ENCODE measurements at regions not wholly inside any gene's neighbourhood (a gene's known extent, or its start where the extent isn't known, plus 50 kb on each side); places are given as distances from the start of the nearest gene placed in this dataset.
"Not testable (repeated sequence)": the region's sequence is repeated elsewhere in the genome, so short reads cannot be mapped to it uniquely, and the experiment has no call there.

DNA sequence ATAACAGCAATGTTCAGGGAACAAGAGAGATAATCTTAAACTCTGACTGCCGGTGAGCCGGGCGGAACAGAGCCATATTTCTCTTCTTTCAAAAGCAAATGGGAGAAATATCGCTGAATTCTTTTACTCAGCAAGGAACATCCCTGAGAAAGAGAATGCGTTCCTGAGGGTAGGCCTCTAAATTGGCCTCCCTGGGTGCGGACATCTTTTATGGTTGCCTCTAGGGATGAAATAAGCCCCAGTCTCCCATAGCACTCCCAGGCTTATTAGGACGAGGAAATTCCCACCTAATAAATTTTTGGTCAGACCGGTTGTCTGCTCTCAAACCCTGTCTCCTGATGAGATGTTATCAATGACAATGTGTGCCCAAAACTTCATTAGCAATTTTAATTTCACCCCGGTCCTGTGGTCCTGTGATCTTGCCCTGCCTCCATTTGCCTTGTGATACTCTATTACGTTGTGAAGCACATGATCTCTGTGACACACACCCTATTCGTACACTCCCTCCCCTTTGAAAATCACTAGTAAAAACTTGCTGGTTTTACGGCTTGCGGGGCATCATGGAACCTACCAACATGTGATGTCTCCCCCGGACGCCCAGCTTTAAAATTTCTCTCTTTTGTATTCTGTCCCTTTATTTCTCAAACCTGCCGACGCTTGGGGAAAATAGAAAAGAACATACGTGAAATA is 249.4 kb downstream of the RPL10L start:
- not testable (repeated sequence) for H3K27me3 ChIP-seq (ENCODE audit: control insufficient read depth in 2 of 2, insufficient read depth in 1 of 2, low read length in 1 of 2); H3K9me3 ChIP-seq (ENCODE audit: control insufficient read depth in 2 of 2, insufficient read depth in 1 of 2, low read length in 1 of 2); H3K4me3 ChIP-seq (ENCODE audit: low read length in 2 of 2); DNase-seq (ENCODE audit: low read depth in 6 of 9, low spot score in 9 of 9); H3K4me1 ChIP-seq (ENCODE audit: control insufficient read depth in 2 of 2, insufficient read depth in 2 of 2, low read length in 2 of 2); H3K36me3 ChIP-seq (ENCODE audit: control insufficient read depth in 2 of 2, insufficient read depth in 2 of 2, low read length in 1 of 2); H3K27ac ChIP-seq (ENCODE audit: low read depth in 1 of 2, low read length in 1 of 2)
- WGBS, result 97% methylated on average over 18 of the region's 18 CpGs

DNA sequence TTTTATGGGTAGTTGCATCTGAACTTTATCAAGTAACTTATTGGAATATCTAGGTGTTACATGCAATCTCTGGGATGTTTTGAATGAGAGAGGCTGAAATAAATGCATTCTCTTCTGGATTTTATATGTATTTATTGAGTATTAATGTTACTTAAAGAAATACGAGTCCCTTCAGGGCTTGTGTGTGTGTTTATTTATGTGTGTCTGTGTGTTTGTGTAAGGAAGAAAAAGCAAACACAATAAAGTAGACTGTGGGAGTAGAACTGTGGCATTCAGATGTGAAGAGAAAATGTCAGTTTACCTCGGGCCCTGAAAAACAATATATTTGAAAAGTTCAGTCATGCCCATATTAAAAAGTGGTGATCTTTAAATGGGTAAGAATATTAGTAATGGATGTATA is 250.5 kb downstream of the RPL10L start:
- no peak overlapping the region for H3K27ac ChIP-seq (ENCODE audit: low read depth in 1 of 2, low read length in 1 of 2)
- H3K4me1 ChIP-seq (ENCODE audit: control insufficient read depth in 2 of 2, insufficient read depth in 2 of 2, low read length in 2 of 2), result no peaks in the 10 kb centered on the region
- H3K4me3 ChIP-seq (ENCODE audit: low read length in 2 of 2), result no peak overlapping the region
- no peaks in the 10 kb centered on the region for H3K9me3 ChIP-seq (ENCODE audit: control insufficient read depth in 2 of 2, insufficient read depth in 1 of 2, low read length in 1 of 2)
- no peaks in the 10 kb centered on the region for H3K36me3 ChIP-seq (ENCODE audit: control insufficient read depth in 2 of 2, insufficient read depth in 2 of 2, low read length in 1 of 2)
- WGBS, result 89% methylated on average over 2 of the region's 2 CpGs
- no peak for DNase-seq (ENCODE audit: low read depth in 6 of 9, low spot score in 9 of 9)
- no peaks in the 10 kb centered on the region for H3K27me3 ChIP-seq (ENCODE audit: control insufficient read depth in 2 of 2, insufficient read depth in 1 of 2, low read length in 1 of 2)

DNA sequence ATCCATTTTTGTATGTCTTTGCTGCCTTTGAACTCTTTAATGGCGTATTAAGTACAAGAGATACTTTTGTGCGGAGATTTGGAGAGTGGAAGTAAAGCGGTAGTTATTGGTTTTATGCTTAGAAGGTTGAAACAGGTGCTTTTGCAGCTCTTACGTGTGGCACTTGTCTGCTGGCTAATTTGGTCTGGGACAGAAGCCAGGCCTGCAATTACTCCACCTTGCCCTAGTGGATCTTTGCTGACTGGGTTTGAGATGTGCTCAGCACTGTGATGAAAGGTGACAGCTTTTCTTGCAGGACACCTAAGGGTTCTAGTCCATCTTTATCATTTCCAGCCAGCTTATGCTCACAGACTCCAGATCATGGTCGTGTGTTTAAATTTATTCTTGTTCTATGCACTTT is 252.5 kb downstream of the RPL10L start:
- H3K36me3 ChIP-seq (ENCODE audit: control insufficient read depth in 2 of 2, insufficient read depth in 2 of 2, low read length in 1 of 2), result no peaks in the 10 kb centered on the region
- no peaks in the 10 kb centered on the region for H3K9me3 ChIP-seq (ENCODE audit: control insufficient read depth in 2 of 2, insufficient read depth in 1 of 2, low read length in 1 of 2)
- H3K4me1 ChIP-seq (ENCODE audit: control insufficient read depth in 2 of 2, insufficient read depth in 2 of 2, low read length in 2 of 2), result no peaks in the 10 kb centered on the region
- DNase-seq (ENCODE audit: low read depth in 6 of 9, low spot score in 9 of 9), result no peak
- H3K27ac ChIP-seq (ENCODE audit: low read depth in 1 of 2, low read length in 1 of 2), result no peak overlapping the region
- H3K27me3 ChIP-seq (ENCODE audit: control insufficient read depth in 2 of 2, insufficient read depth in 1 of 2, low read length in 1 of 2), result no peaks in the 10 kb centered on the region
- H3K4me3 ChIP-seq (ENCODE audit: low read length in 2 of 2), result no peak overlapping the region
- 91% methylated on average over 5 of the region's 5 CpGs for WGBS

DNA sequence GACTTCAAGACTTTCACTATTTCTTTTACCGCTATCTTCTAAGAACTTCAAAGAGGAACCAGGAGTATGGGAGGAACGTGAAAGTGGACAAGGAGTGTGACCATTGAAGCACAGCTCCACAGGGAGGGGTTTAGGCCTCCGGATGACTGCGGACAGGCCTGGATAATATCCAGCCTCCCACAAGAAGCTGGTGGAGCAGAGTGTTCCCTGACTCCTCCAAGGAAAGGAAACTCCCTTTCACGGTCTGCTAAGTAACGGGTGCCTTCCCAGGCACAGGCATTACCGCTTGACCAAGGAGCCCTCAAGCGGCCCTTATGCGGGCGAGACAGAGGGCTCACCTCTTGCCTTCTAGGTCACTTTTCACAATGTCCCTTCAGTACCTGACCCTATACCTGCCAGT is 267.0 kb downstream of the RPL10L start:
- no peak for DNase-seq (ENCODE audit: low read depth in 6 of 9, low spot score in 9 of 9)
- WGBS, result 95% methylated on average over 10 of the region's 10 CpGs
- no peaks in the 10 kb centered on the region for H3K9me3 ChIP-seq (ENCODE audit: control insufficient read depth in 2 of 2, insufficient read depth in 1 of 2, low read length in 1 of 2)
- no peak overlapping the region for H3K27ac ChIP-seq (ENCODE audit: low read depth in 1 of 2, low read length in 1 of 2)
- no peaks in the 10 kb centered on the region for H3K36me3 ChIP-seq (ENCODE audit: control insufficient read depth in 2 of 2, insufficient read depth in 2 of 2, low read length in 1 of 2)
- no peaks in the 10 kb centered on the region for H3K4me1 ChIP-seq (ENCODE audit: control insufficient read depth in 2 of 2, insufficient read depth in 2 of 2, low read length in 2 of 2)
- H3K27me3 ChIP-seq (ENCODE audit: control insufficient read depth in 2 of 2, insufficient read depth in 1 of 2, low read length in 1 of 2), result no peaks in the 10 kb centered on the region
- no peak overlapping the region for H3K4me3 ChIP-seq (ENCODE audit: low read length in 2 of 2)

DNA sequence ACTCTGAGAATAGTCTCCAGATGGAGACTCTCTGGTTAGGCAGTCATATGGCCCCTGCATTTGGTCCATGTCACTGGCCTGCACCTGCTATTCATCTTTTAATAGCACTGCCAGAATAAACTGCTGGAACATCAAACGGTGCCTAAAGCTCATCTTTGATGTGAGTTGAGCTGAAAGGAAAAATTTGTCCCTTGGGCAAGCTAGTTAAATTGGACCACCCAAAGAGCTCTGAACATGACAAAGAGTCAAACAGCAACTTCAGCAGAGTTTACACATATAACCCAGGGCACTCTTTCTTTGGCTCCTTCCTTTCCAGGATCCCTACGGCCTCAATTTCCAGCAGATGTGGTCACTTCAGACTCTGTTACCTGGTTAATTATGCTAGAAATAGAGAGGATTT is 269.9 kb downstream of the RPL10L start:
- Histone ChIP-seq H3K4me1 (ENCODE audit: control insufficient read depth in 2 of 2, insufficient read depth in 2 of 2, low read length in 2 of 2) (no peaks in the 10 kb centered on the region), H3K9me3 (ENCODE audit: control insufficient read depth in 2 of 2, insufficient read depth in 1 of 2, low read length in 1 of 2) (no peaks in the 10 kb centered on the region), H3K4me3 (ENCODE audit: low read length in 2 of 2) (no peak overlapping the region), H3K36me3 (ENCODE audit: control insufficient read depth in 2 of 2, insufficient read depth in 2 of 2, low read length in 1 of 2) (no peaks in the 10 kb centered on the region), H3K27me3 (ENCODE audit: control insufficient read depth in 2 of 2, insufficient read depth in 1 of 2, low read length in 1 of 2) (no peaks in the 10 kb centered on the region), H3K27ac (ENCODE audit: low read depth in 1 of 2, low read length in 1 of 2) (no peak overlapping the region)
- no peak for DNase-seq (ENCODE audit: low read depth in 6 of 9, low spot score in 9 of 9)
- 88% methylated on average over 2 of the region's 2 CpGs for WGBS

DNA sequence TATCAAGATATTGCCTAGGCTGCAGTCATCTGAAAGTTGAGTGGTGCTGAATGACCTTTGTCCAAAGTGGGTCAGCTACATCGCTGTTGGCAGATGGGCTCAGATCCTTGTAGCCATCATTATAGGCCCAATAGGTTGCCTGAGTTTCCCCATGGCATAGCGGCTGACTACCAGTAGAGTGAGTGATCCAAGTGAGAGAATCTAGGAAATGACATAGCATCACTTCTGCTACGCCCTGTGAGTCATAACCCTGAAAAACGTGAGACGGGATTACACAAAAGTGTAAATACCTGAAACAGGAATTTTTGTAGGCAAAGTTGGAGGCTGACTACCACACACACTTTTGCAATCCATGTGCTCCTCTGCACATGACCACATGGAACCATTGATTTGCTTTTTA is 273.3 kb downstream of the RPL10L start:
- 95% methylated on average over 5 of the region's 5 CpGs for WGBS
- no peaks in the 10 kb centered on the region for H3K27me3 ChIP-seq (ENCODE audit: control insufficient read depth in 2 of 2, insufficient read depth in 1 of 2, low read length in 1 of 2)
- no peak overlapping the region for H3K4me3 ChIP-seq (ENCODE audit: low read length in 2 of 2)
- no peaks in the 10 kb centered on the region for H3K4me1 ChIP-seq (ENCODE audit: control insufficient read depth in 2 of 2, insufficient read depth in 2 of 2, low read length in 2 of 2)
- H3K27ac ChIP-seq (ENCODE audit: low read depth in 1 of 2, low read length in 1 of 2), result no peak overlapping the region
- no peaks in the 10 kb centered on the region for H3K36me3 ChIP-seq (ENCODE audit: control insufficient read depth in 2 of 2, insufficient read depth in 2 of 2, low read length in 1 of 2)
- no peaks in the 10 kb centered on the region for H3K9me3 ChIP-seq (ENCODE audit: control insufficient read depth in 2 of 2, insufficient read depth in 1 of 2, low read length in 1 of 2)
- DNase-seq (ENCODE audit: low read depth in 6 of 9, low spot score in 9 of 9), result no peak

DNA sequence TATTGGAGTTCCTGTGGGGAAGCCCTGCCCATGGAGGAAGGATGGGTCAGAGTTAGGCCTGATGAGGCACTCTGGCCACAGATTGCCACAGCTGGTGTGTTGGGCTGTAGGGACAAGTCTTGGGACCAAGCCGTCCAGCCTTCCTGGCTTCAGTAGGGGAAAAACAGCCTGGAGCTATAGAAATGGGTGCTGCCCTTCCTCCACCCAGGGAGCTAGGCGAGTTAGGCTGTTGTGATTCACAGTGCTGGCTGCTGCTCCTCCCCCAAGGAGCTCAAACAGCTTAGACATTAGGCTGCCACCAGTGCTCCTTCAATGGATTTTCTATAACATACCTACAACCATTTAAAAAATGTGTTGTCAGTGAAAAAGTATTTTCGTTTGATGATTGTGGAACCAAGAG is 274.3 kb downstream of the RPL10L start:
- Histone ChIP-seq H3K4me1 (ENCODE audit: control insufficient read depth in 2 of 2, insufficient read depth in 2 of 2, low read length in 2 of 2) (no peaks in the 10 kb centered on the region), H3K27ac (ENCODE audit: low read depth in 1 of 2, low read length in 1 of 2) (no peak overlapping the region), H3K4me3 (ENCODE audit: low read length in 2 of 2) (no peak overlapping the region), H3K36me3 (ENCODE audit: control insufficient read depth in 2 of 2, insufficient read depth in 2 of 2, low read length in 1 of 2) (no peaks in the 10 kb centered on the region), H3K27me3 (ENCODE audit: control insufficient read depth in 2 of 2, insufficient read depth in 1 of 2, low read length in 1 of 2) (no peaks in the 10 kb centered on the region), H3K9me3 (ENCODE audit: control insufficient read depth in 2 of 2, insufficient read depth in 1 of 2, low read length in 1 of 2) (no peaks in the 10 kb centered on the region)
- 85% methylated on average over 3 of the region's 3 CpGs for WGBS
- DNase-seq (ENCODE audit: low read depth in 6 of 9, low spot score in 9 of 9), result no peak

DNA sequence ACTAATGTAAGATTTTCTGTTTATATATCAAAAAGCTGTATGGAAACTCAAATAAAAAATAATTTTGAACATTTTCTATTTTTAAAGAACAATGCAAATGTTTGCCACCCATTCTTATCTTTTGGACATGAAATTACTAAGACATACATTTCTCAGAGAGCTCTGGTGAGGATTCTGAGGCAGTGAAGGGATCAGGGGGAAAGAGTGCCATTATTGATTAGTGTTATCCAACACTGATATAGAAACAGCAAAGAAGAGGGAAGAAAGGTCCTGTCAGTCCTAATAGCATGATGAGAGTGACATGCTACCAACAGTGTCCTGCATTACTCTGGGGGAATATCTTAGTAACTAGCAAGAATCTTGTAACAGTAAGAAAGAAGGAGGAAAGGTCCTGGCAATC is 282.2 kb downstream of the RPL10L start:
- H3K4me3 ChIP-seq (ENCODE audit: low read length in 2 of 2), result no peak overlapping the region
- DNase-seq (ENCODE audit: low read depth in 6 of 9, low spot score in 9 of 9), result no peak
- H3K4me1 ChIP-seq (ENCODE audit: control insufficient read depth in 2 of 2, insufficient read depth in 2 of 2, low read length in 2 of 2), result no peaks in the 10 kb centered on the region

DNA sequence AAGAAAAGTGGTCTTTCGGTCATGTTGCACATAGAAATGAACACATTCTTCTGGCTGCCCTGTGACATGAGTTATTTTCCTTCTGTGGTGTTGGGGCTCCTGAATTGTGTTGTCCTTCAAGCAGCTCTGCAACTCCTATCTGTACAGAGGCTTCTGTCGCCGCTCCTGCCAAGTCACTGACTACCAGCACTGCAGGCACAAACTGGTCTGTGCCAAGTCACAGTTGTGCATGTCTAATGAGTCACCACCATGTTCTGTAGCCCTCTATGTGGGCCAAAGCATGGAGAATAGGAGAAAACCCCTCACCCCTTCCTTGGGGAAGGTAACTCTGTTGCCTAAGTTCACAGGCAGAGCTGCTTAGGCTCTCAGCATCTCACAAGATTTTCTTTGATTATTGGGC is 283.3 kb downstream of the RPL10L start:
- no peak for DNase-seq (ENCODE audit: low read depth in 6 of 9, low spot score in 9 of 9)
- no peaks in the 10 kb centered on the region for H3K27me3 ChIP-seq (ENCODE audit: control insufficient read depth in 2 of 2, insufficient read depth in 1 of 2, low read length in 1 of 2)
- H3K4me3 ChIP-seq (ENCODE audit: low read length in 2 of 2), result no peak overlapping the region
- no peaks in the 10 kb centered on the region for H3K36me3 ChIP-seq (ENCODE audit: control insufficient read depth in 2 of 2, insufficient read depth in 2 of 2, low read length in 1 of 2)
- H3K9me3 ChIP-seq (ENCODE audit: control insufficient read depth in 2 of 2, insufficient read depth in 1 of 2, low read length in 1 of 2), result no peaks in the 10 kb centered on the region
- no peak overlapping the region for H3K27ac ChIP-seq (ENCODE audit: low read depth in 1 of 2, low read length in 1 of 2)
- no peaks in the 10 kb centered on the region for H3K4me1 ChIP-seq (ENCODE audit: control insufficient read depth in 2 of 2, insufficient read depth in 2 of 2, low read length in 2 of 2)
- WGBS, result 65% methylated on average over 3 of the region's 3 CpGs

More for the DNA sequence above, 282.2 kb downstream of the RPL10L start:
- H3K27me3 ChIP-seq (ENCODE audit: control insufficient read depth in 2 of 2, insufficient read depth in 1 of 2, low read length in 1 of 2), result no peaks in the 10 kb centered on the region
- no peaks in the 10 kb centered on the region for H3K9me3 ChIP-seq (ENCODE audit: control insufficient read depth in 2 of 2, insufficient read depth in 1 of 2, low read length in 1 of 2)
- H3K36me3 ChIP-seq (ENCODE audit: control insufficient read depth in 2 of 2, insufficient read depth in 2 of 2, low read length in 1 of 2), result no peaks in the 10 kb centered on the region
- H3K27ac ChIP-seq (ENCODE audit: low read depth in 1 of 2, low read length in 1 of 2), result no peak overlapping the region

DNA sequence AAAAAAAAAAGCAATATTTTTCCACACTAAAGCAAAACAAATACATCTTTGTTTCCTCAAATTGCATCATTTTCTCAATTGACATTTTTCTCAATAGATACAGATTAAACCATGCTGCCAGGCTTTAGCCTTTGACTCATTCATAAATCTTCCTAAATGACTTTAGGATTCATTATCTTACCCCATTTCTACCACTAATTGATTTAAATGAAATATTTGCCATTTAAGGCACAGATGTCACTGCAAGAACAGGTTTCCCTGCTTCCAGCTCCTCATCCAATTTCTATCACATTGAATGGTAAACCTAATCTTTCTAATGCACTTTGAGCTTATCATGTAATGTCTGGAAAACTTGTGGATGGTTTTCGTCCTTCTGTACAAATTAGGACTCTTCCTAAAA is 298.7 kb downstream of the RPL10L start:
- WGBS, result 80% methylated on average over 1 of the region's 1 CpG
- no peak for DNase-seq (ENCODE audit: low read depth in 6 of 9, low spot score in 9 of 9)

More for the DNA sequence above, 298.7 kb downstream of the RPL10L start:
- H3K4me3 ChIP-seq (ENCODE audit: low read length in 2 of 2), result no peak overlapping the region
- H3K27me3 ChIP-seq (ENCODE audit: control insufficient read depth in 2 of 2, insufficient read depth in 1 of 2, low read length in 1 of 2), result no peaks in the 10 kb centered on the region
- no peaks in the 10 kb centered on the region for H3K36me3 ChIP-seq (ENCODE audit: control insufficient read depth in 2 of 2, insufficient read depth in 2 of 2, low read length in 1 of 2)
- no peaks in the 10 kb centered on the region for H3K9me3 ChIP-seq (ENCODE audit: control insufficient read depth in 2 of 2, insufficient read depth in 1 of 2, low read length in 1 of 2)
- H3K4me1 ChIP-seq (ENCODE audit: control insufficient read depth in 2 of 2, insufficient read depth in 2 of 2, low read length in 2 of 2), result no peaks in the 10 kb centered on the region
- no peak overlapping the region for H3K27ac ChIP-seq (ENCODE audit: low read depth in 1 of 2, low read length in 1 of 2)

Data from thymus (tissue), 11 donors.